Amniotic epithelial cell (primary cell): ENCODE measurements at regions not wholly inside any gene's neighbourhood (a gene's known extent, or its start where the extent isn't known, plus 50 kb on each side); places are given as distances from the start of the nearest gene placed in this dataset.
A peak's percentile ranks its signal among the peaks of the same experiment; 100 is the strongest.

Experiments
- DNase-seq: peaks from one replicate; pipeline ENCODE4 v3.0.0-alpha.2; 2010; ENCODE audit warnings: low read depth

- DNase-seq = no peak
Observed at GRCh38 chr1:209029737-209030136, 553.8 kb upstream of the CAMK1G start.

- DNase-seq = no peak
Observed at GRCh38 chr1:209030454-209031167, 552.9 kb upstream of the CAMK1G start.

- no peak for DNase-seq
Observed at GRCh38 chr1:209037064-209037463, 546.5 kb upstream of the CAMK1G start.

- DNase-seq = no peak
Observed at GRCh38 chr1:209038316-209038715, 545.2 kb upstream of the CAMK1G start.

- no peak for DNase-seq
Observed at GRCh38 chr1:209038735-209039134, 544.8 kb upstream of the CAMK1G start.

- DNase-seq = no peak
Observed at GRCh38 chr1:209040351-209040750, 543.2 kb upstream of the CAMK1G start.

GRCh38 chr1:209041927-209042326 lies 541.6 kb upstream of the CAMK1G start:
- peak; percentile 59 for DNase-seq

GRCh38 chr1:209042413-209042812 lies 541.1 kb upstream of the CAMK1G start:
- no peak for DNase-seq

GRCh38 chr1:209045331-209046057 lies 538.0 kb upstream of the CAMK1G start:
- peak; percentile 7 for DNase-seq

GRCh38 chr1:209046058-209046417 lies 537.5 kb upstream of the CAMK1G start:
- DNase-seq = no peak

- DNase-seq = no peak
Observed at GRCh38 chr1:209046935-209047334, 536.6 kb upstream of the CAMK1G start.

GRCh38 chr1:209048941-209049669 lies 534.4 kb upstream of the CAMK1G start:
- DNase-seq = peak; percentile 24

GRCh38 chr1:209051570-209051969 lies 531.9 kb upstream of the CAMK1G start:
- DNase-seq = no peak

GRCh38 chr1:209053587-209053986 lies 529.9 kb upstream of the CAMK1G start:
- DNase-seq = no peak

GRCh38 chr1:209057083-209057482 lies 526.4 kb upstream of the CAMK1G start:
- DNase-seq = no peak

GRCh38 chr1:209057901-209058300 lies 525.6 kb upstream of the CAMK1G start:
- DNase-seq = no peak

- no peak for DNase-seq
Observed at GRCh38 chr1:209059376-209059775, 524.1 kb upstream of the CAMK1G start.

GRCh38 chr1:209059981-209060380 lies 523.5 kb upstream of the CAMK1G start:
- no peak for DNase-seq

GRCh38 chr1:209062081-209062620 lies 521.4 kb upstream of the CAMK1G start:
- no peak for DNase-seq

GRCh38 chr1:209062863-209063262 lies 520.7 kb upstream of the CAMK1G start:
- DNase-seq = no peak

GRCh38 chr1:209063767-209064659 lies 519.5 kb upstream of the CAMK1G start:
- no peak for DNase-seq
